Right atrium auricular region (tissue), 2 donors: ENCODE measurements at regions not wholly inside any gene's neighbourhood (a gene's known extent, or its start where the extent isn't known, plus 50 kb on each side); places are given as distances from the start of the nearest gene placed in this dataset.

Source experiments
- DNase-seq: peaks from one replicate; pipeline ENCODE4 v3.0.0-alpha.2; 2019; ENCODE audit warnings: low spot score
- H3K27ac ChIP-seq, 2 donors: fragments of 200-600 bp; sonication (generic); 1 replicate in 1 of 2; 2 replicates in 1 of 2; pipeline ENCODE4 v1.5.1; 2016 to 2019
- H3K27me3 ChIP-seq, 2 donors: fragments of 200-600 bp; sonication (generic); one replicate each; pipeline versions ENCODE4 v1.5.1 to v1.6.0; 2017 to 2019
- H3K36me3 ChIP-seq: fragments of 200-600 bp; sonication (generic); one replicate; pipeline ENCODE4 v1.5.1; 2016
- H3K4me1 ChIP-seq, 2 donors: fragments of 200-600 bp; sonication (generic); one replicate each; pipeline versions ENCODE4 v1.5.1 to v1.6.0; 2017 to 2019
- H3K4me3 ChIP-seq, 2 donors: fragments of 200-600 bp; sonication (generic); 1 replicate in 1 of 2; 2 replicates in 1 of 2; pipeline ENCODE4 v1.5.1; 2017 to 2019; ENCODE audit warnings: mild to moderate bottlenecking in 1 of 2, moderate library complexity in 1 of 2
- H3K9me3 ChIP-seq, 2 donors: fragments of 200-600 bp; sonication (generic); one replicate each; pipeline ENCODE4 v1.5.1; 2019
- TF ChIP-seq, protein P1 (sequence below), 2 donors: fragments of 200-600 bp; sonication (generic); IDR thresholded peaks; one replicate each; pipeline ENCODE4 v1.5.1; 2019; ENCODE audit warnings: antibody characterized with exemption in 2 of 2

DNA sequence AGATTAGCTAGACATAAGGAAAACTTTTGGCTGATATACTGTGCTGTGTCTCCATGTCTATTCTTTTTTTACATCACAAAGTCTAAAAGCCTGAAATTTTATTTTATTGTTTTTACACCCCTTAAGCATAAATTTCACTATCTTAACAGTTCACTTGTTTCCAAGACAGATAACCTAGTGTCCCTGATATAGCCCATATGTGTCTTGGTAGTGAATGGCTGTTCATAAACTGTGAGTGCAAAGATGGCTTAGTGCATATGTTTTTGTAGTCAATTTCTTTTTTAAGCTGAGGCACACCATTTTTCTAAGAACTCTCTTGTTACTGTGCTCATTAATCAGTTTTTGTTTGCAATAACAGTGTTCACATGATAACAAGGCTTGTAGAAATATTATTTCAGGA lies 381.1 kb downstream of the OXSM start:
- TF ChIP-seq, protein P1, sequence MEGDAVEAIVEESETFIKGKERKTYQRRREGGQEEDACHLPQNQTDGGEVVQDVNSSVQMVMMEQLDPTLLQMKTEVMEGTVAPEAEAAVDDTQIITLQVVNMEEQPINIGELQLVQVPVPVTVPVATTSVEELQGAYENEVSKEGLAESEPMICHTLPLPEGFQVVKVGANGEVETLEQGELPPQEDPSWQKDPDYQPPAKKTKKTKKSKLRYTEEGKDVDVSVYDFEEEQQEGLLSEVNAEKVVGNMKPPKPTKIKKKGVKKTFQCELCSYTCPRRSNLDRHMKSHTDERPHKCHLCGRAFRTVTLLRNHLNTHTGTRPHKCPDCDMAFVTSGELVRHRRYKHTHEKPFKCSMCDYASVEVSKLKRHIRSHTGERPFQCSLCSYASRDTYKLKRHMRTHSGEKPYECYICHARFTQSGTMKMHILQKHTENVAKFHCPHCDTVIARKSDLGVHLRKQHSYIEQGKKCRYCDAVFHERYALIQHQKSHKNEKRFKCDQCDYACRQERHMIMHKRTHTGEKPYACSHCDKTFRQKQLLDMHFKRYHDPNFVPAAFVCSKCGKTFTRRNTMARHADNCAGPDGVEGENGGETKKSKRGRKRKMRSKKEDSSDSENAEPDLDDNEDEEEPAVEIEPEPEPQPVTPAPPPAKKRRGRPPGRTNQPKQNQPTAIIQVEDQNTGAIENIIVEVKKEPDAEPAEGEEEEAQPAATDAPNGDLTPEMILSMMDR (IDR thresholded peaks at IDR 0.05) = no peak
- H3K4me3 ChIP-seq = no peak overlapping the region

DNA sequence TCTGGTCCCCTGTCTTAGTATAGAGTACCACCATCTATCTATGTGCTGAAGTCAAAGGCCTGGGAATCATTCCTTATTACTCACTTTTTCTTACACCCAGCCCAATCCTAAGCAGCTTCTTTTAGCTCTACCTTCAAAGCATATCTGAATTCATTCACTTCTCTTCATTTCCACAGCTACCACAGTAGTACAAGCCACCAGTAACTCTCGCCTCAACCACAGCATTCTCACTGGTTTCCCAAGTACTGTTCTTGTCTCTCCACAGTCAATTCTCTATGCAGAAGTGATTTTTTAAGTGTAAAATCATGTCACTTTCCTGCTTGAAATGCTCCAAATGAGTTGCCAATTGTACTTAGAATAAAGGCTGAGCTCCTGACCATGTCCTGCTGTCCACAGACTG lies 401.7 kb downstream of the OXSM start:
- TF ChIP-seq, protein P1 (IDR thresholded peaks at IDR 0.05) = no peak
- Histone ChIP-seq H3K4me1 (no peaks in the 10 kb centered on the region), H3K27me3 (no peaks in the 10 kb centered on the region), H3K9me3 (peaks cover 0 to 10% of the 10 kb centered on the region in 2 donors), H3K27ac (no peak overlapping the region), H3K4me3 (no peak overlapping the region), H3K36me3 (no peaks in the 10 kb centered on the region)
- DNase-seq = no peak

More for the DNA sequence above, 381.1 kb downstream of the OXSM start:
- Histone ChIP-seq H3K4me1 (no peaks in the 10 kb centered on the region), H3K9me3 (no peaks in the 10 kb centered on the region), H3K27me3 (no peaks in the 10 kb centered on the region), H3K27ac (no peak overlapping the region), H3K36me3 (no peaks in the 10 kb centered on the region)
- no peak for DNase-seq

DNA sequence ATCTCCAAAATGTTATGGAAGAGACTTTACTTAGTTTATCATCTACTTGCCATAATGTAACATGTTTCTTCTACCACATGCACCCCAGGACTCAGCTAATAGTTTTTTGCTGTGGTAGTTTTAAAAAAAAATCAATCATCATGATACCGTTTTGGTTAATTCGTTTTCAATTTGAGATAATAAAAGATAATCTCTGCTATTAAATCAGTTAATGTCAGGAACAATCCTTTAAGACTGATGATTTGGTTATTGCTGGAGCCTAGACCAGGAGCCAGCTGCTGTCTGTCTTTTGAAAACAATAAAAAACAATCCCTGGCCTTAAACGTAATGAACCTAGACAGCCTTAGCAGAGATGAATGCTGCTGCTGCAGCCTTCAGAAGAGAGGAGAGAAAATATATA lies 403.7 kb downstream of the OXSM start:
- Histone ChIP-seq H3K36me3 (no peaks in the 10 kb centered on the region), H3K4me3 (no peak overlapping the region), H3K27ac (no peak overlapping the region), H3K4me1 (no peaks in the 10 kb centered on the region), H3K9me3 (peaks cover 0 to 16% of the 10 kb centered on the region in 2 donors), H3K27me3 (no peaks in the 10 kb centered on the region)
- no peak for DNase-seq
- TF ChIP-seq, protein P1 (IDR thresholded peaks at IDR 0.05) = no peak

DNA sequence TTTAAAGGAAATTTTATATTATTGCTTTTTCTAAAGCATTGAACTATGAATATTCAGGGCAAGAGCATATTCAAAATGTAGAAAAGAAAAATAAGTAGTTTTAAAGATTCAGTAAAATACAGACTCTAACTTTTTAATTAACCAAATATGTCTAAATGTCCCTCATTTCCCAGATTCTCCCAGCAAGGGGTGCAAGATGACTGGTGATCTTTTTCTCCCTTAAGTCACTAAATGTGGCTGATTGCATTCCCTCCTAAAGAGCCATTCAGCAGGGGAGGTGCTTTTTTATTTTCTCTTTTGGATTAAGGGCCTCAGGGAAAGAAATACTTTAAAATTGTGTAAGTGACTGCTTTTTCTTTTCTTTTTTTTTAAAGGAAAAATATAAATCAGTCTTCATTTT lies 406.9 kb downstream of the OXSM start:
- Histone ChIP-seq H3K4me1 (no peaks in the 10 kb centered on the region), H3K27me3 (no peaks in the 10 kb centered on the region), H3K9me3 (peaks cover 0 to 6% of the 10 kb centered on the region in 2 donors), H3K4me3 (no peak overlapping the region), H3K36me3 (no peaks in the 10 kb centered on the region), H3K27ac (no peak overlapping the region)
- TF ChIP-seq, protein P1 (IDR thresholded peaks at IDR 0.05) = no peak
- DNase-seq = no peak

DNA sequence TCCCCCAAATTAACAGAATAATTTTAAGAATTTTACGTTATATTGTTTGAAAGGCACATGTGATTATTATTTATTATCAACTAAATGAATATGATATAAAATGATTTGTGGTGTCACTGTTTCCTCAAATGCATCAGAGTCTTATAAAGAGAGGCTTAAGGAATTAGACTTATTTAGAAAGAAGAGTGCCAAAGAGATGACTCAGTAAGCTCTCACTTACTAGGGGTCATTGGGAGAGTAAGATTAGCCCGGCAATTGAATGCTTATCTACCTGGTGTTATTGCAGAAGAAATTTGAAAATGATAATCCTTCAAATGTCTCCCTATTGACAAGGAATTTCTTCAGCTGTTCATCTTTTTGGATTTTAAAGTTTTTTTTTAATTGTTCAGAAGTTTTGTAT lies 408.7 kb downstream of the OXSM start:
- no peaks in the 10 kb centered on the region for H3K27me3 ChIP-seq
- H3K9me3 ChIP-seq = peaks cover 0 to 6% of the 10 kb centered on the region in 2 donors
- H3K4me3 ChIP-seq = no peak overlapping the region
- TF ChIP-seq, protein P1 (IDR thresholded peaks at IDR 0.05) = no peak
- DNase-seq = no peak
- no peaks in the 10 kb centered on the region for H3K4me1 ChIP-seq
- no peaks in the 10 kb centered on the region for H3K36me3 ChIP-seq
- no peak overlapping the region for H3K27ac ChIP-seq

DNA sequence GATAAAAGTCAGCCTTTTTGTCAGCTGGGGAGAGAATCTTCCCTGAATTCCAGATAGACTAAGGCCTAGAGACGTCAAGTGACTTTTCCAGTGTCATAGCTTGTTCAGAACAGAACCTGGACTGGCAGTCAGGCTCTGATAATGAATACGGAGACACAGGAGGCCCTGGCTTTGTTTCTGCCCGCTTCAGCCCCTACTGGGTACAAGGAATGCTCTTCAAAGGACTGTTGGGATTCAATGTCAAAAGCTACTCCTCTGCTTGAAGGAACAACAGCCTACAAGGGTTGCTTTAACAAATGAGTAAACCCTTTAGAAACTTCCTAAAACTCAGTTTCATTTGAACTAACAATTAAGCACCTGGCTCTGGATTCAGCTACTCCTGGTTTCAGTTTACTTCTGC lies 412.3 kb downstream of the OXSM start:
- H3K27ac ChIP-seq = no peak overlapping the region
- H3K4me3 ChIP-seq = no peak overlapping the region
- DNase-seq = no peak
- H3K4me1 ChIP-seq = no peaks in the 10 kb centered on the region
- peaks cover 0 to 4% of the 10 kb centered on the region in 2 donors for H3K9me3 ChIP-seq
- H3K27me3 ChIP-seq = no peaks in the 10 kb centered on the region
- TF ChIP-seq, protein P1 (IDR thresholded peaks at IDR 0.05) = no peak
- no peaks in the 10 kb centered on the region for H3K36me3 ChIP-seq
